ENCODE measurements at regions not wholly inside any gene's neighbourhood (a gene's known extent, or its start where the extent isn't known, plus 50 kb on each side); places are given as distances from the start of the nearest gene placed in this dataset.

DNA sequence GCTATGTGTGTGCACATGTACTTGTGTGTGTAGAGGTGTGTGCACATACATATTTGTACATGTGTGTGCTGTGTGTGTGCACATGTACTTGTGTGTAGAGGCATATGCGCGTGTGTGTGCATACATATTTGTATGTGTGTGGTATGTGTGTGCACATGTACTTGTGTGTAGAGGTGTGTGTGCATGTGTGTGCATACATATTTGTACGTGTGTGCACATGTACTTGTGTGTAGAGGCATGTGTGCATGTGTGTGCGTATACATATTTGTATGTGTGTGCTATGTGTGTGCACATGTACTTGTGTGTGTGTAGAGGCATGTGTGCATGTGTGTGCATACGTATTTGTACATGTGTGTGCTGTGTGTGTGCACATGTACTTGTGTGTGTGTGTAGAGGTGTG lies 291.9 kb downstream of the AJAP1 start:
- Histone ChIP-seq H3K9me3 (replicated peaks; ENCODE audit: control insufficient read depth, low read depth, low read length) (no peaks in the 10 kb centered on the region), H3K4me3 (ENCODE audit: low read length) (no peak overlapping the region), H3K36me3 (ENCODE audit: control insufficient read depth, insufficient read depth, low read length) (no peaks in the 10 kb centered on the region), H3K27ac (ENCODE audit: low read length) (no peak overlapping the region), H3K27me3 (ENCODE audit: control insufficient read depth, insufficient read depth, low read length) (no peaks in the 10 kb centered on the region), H3K4me1 (ENCODE audit: control insufficient read depth, insufficient read depth, low read length) (no peaks in the 10 kb centered on the region)
- 95% methylated on average over 5 of the region's 5 CpGs for WGBS (ENCODE audit: insufficient coverage)
- DNase-seq = no peak

GRCh38 chr1:4944911-4945310 lies 290.5 kb downstream of the AJAP1 start:
- Histone ChIP-seq H3K9me3 (replicated peaks; ENCODE audit: control insufficient read depth, low read depth, low read length) (no peaks in the 10 kb centered on the region), H3K4me1 (ENCODE audit: control insufficient read depth, insufficient read depth, low read length) (no peaks in the 10 kb centered on the region), H3K27me3 (ENCODE audit: control insufficient read depth, insufficient read depth, low read length) (no peaks in the 10 kb centered on the region), H3K27ac (ENCODE audit: low read length) (no peak overlapping the region), H3K36me3 (ENCODE audit: control insufficient read depth, insufficient read depth, low read length) (no peaks in the 10 kb centered on the region), H3K4me3 (ENCODE audit: low read length) (no peak overlapping the region)
- peak; percentile 12 for DNase-seq
- 82% methylated on average over 6 of the region's 9 CpGs for WGBS (ENCODE audit: insufficient coverage)

GRCh38 chr1:4944072-4944471 lies 289.7 kb downstream of the AJAP1 start:
- H3K27ac ChIP-seq (ENCODE audit: low read length) = no peak overlapping the region
- H3K36me3 ChIP-seq (ENCODE audit: control insufficient read depth, insufficient read depth, low read length) = no peaks in the 10 kb centered on the region
- DNase-seq = no peak
- no peak overlapping the region for H3K4me3 ChIP-seq (ENCODE audit: low read length)
- H3K9me3 ChIP-seq (replicated peaks; ENCODE audit: control insufficient read depth, low read depth, low read length) = no peaks in the 10 kb centered on the region
- no peaks in the 10 kb centered on the region for H3K27me3 ChIP-seq (ENCODE audit: control insufficient read depth, insufficient read depth, low read length)
- no peaks in the 10 kb centered on the region for H3K4me1 ChIP-seq (ENCODE audit: control insufficient read depth, insufficient read depth, low read length)
- 93% methylated on average over 3 of the region's 5 CpGs for WGBS (ENCODE audit: insufficient coverage)

DNA sequence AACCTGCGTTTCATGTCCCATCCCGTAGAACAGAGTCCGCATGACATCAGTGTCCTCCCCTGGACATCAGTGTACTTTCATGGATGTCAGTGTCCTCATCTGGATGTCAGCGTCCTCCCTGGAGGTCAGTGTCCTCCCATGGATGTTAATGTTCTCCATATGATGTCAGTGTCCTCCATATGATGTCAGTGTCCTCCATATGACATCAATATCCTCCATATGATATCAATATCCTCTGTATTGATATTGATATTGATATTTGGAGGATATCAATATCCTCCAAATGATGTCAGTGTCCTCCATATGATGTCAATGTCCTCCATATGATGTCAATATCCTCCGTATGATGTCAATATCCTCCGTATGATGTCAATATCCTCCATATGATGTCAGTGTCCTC lies 284.9 kb downstream of the AJAP1 start:
- H3K27ac ChIP-seq (ENCODE audit: low read length) = no peak overlapping the region
- no peaks in the 10 kb centered on the region for H3K27me3 ChIP-seq (ENCODE audit: control insufficient read depth, insufficient read depth, low read length)
- no peak for DNase-seq
- no peaks in the 10 kb centered on the region for H3K9me3 ChIP-seq (replicated peaks; ENCODE audit: control insufficient read depth, low read depth, low read length)
- no peaks in the 10 kb centered on the region for H3K4me1 ChIP-seq (ENCODE audit: control insufficient read depth, insufficient read depth, low read length)
- 52% methylated on average over 4 of the region's 6 CpGs for WGBS (ENCODE audit: insufficient coverage)
- no peak overlapping the region for H3K4me3 ChIP-seq (ENCODE audit: low read length)
- H3K36me3 ChIP-seq (ENCODE audit: control insufficient read depth, insufficient read depth, low read length) = no peaks in the 10 kb centered on the region

GRCh38 chr1:4937876-4938534 lies 283.6 kb downstream of the AJAP1 start:
- Histone ChIP-seq H3K36me3 (ENCODE audit: control insufficient read depth, insufficient read depth, low read length) (no peaks in the 10 kb centered on the region), H3K27ac (ENCODE audit: low read length) (no peak overlapping the region), H3K4me1 (ENCODE audit: control insufficient read depth, insufficient read depth, low read length) (peaks cover 3% of the 10 kb centered on the region), H3K4me3 (ENCODE audit: low read length) (no peak overlapping the region), H3K9me3 (replicated peaks; ENCODE audit: control insufficient read depth, low read depth, low read length) (no peaks in the 10 kb centered on the region), H3K27me3 (ENCODE audit: control insufficient read depth, insufficient read depth, low read length) (no peaks in the 10 kb centered on the region)
- DNase-seq = no peak
- 91% methylated on average over 8 of the region's 11 CpGs for whole genome bisulfite sequencing (ENCODE audit: insufficient coverage)

DNA sequence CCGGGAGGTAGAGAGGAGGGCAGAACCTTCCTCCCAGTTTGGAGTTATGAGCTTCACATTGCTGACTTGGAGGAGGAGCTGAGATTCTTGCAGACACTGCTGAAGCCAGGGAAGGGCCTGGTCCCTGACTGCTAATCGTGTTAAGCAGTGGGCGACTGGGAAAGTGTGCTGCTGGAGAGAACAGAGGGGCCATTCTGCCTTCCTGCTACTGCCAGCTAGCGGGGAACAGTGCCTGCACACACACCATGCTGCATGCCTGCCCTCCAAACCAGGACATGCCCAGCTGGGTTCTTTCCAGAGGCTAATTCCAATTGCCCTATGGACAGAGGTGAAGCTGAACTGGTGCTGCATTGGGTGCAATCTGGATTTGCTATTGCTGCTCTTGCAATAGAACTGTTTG lies 281.4 kb downstream of the AJAP1 start:
- Histone ChIP-seq H3K4me3 (ENCODE audit: low read length) (no peak overlapping the region), H3K36me3 (ENCODE audit: control insufficient read depth, insufficient read depth, low read length) (no peaks in the 10 kb centered on the region), H3K4me1 (ENCODE audit: control insufficient read depth, insufficient read depth, low read length) (peaks cover 6% of the 10 kb centered on the region), H3K9me3 (replicated peaks; ENCODE audit: control insufficient read depth, low read depth, low read length) (no peaks in the 10 kb centered on the region), H3K27me3 (ENCODE audit: control insufficient read depth, insufficient read depth, low read length) (no peaks in the 10 kb centered on the region), H3K27ac (ENCODE audit: low read length) (no peak overlapping the region)
- no peak for DNase-seq
- WGBS (ENCODE audit: insufficient coverage) = 34% methylated on average over 3 of the region's 4 CpGs

DNA sequence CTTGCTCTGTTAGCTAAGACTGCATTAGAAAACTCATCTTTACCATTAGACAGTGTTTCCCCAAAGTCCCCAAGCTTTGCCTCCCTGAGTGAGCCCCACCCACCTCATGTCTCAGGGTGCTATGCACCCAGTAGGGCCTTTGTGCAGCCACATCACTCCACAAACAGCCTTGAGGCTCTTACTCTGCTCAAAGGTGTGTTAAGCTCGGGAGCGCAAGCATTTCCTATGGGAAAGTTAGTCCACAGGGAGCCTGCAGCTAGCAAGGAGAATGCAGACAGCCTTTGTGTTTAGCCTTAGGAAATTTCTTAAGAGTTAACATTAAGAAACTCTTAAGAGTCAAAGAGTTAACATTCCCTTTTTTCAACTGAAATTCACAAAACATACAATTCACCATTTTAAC lies 278.8 kb downstream of the AJAP1 start:
- no peak overlapping the region for H3K27ac ChIP-seq (ENCODE audit: low read length)
- DNase-seq = no peak
- H3K27me3 ChIP-seq (ENCODE audit: control insufficient read depth, insufficient read depth, low read length) = peaks cover 2% of the 10 kb centered on the region
- no peak overlapping the region for H3K4me3 ChIP-seq (ENCODE audit: low read length)
- H3K4me1 ChIP-seq (ENCODE audit: control insufficient read depth, insufficient read depth, low read length) = peaks cover 6% of the 10 kb centered on the region
- H3K9me3 ChIP-seq (replicated peaks; ENCODE audit: control insufficient read depth, low read depth, low read length) = no peaks in the 10 kb centered on the region
- H3K36me3 ChIP-seq (ENCODE audit: control insufficient read depth, insufficient read depth, low read length) = no peaks in the 10 kb centered on the region
- no CpG with 5 or more reads among the region's 2 CpGs for WGBS (ENCODE audit: insufficient coverage)

DNA sequence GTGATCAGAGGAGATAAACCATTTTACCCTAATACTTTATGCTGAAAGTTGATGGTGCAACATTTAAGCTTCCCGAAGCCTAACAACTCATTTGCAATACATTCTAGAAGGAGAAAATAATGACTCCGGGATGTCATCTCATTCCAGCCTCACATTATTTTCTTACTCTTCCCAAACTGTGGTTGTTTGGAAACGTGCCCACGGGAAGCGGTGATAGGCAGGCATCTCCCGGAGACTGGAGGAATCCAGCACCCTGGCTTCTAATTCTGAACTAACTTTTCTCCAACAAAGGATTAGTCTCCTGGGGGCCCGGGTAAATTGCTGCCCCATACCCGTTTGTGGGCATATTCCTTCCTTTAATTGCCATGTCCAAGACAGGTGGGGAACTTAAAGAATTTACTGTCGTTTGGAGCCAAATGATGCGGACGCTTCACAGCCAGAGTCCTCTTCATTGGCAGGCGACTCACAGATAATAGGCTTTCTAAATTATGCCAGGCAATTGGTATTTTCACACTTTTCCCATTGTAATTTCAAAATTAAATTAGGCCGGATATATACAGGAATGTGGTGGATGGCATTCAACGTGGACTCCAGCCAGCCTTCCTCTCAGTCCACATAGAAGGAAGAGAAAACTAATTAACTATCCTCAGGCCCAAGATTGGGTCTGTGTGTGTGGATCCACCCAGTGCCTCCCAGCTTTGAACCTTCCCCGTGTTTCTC lies 278.1 kb downstream of the AJAP1 start:
- Histone ChIP-seq H3K9me3 (replicated peaks; ENCODE audit: control insufficient read depth, low read depth, low read length) (no peaks in the 10 kb centered on the region), H3K4me1 (ENCODE audit: control insufficient read depth, insufficient read depth, low read length) (peaks cover 6% of the 10 kb centered on the region), H3K27ac (ENCODE audit: low read length) (no peak overlapping the region), H3K27me3 (ENCODE audit: control insufficient read depth, insufficient read depth, low read length) (peaks cover 4% of the 10 kb centered on the region), H3K4me3 (ENCODE audit: low read length) (no peak overlapping the region), H3K36me3 (ENCODE audit: control insufficient read depth, insufficient read depth, low read length) (no peaks in the 10 kb centered on the region)
- WGBS (ENCODE audit: insufficient coverage) = 43% methylated on average over 3 of the region's 15 CpGs
- DNase-seq = peak; percentile 17

- Histone ChIP-seq H3K4me3 (ENCODE audit: low read length) (no peak overlapping the region), H3K36me3 (ENCODE audit: control insufficient read depth, insufficient read depth, low read length) (no peaks in the 10 kb centered on the region), H3K27me3 (ENCODE audit: control insufficient read depth, insufficient read depth, low read length) (peaks cover 4% of the 10 kb centered on the region), H3K9me3 (replicated peaks; ENCODE audit: control insufficient read depth, low read depth, low read length) (no peaks in the 10 kb centered on the region), H3K27ac (ENCODE audit: low read length) (no peak overlapping the region), H3K4me1 (ENCODE audit: control insufficient read depth, insufficient read depth, low read length) (peaks cover 6% of the 10 kb centered on the region)
- peak; percentile 2 for DNase-seq
- WGBS (ENCODE audit: insufficient coverage) = 31% methylated on average over 3 of the region's 4 CpGs
These were observed 277.1 kb downstream of the AJAP1 start for GRCh38 chr1:4931486-4931885.

GRCh38 chr1:4928186-4928585 lies 273.8 kb downstream of the AJAP1 start:
- 85% methylated on average over 4 of the region's 6 CpGs for WGBS (ENCODE audit: insufficient coverage)
- DNase-seq = no peak
- no peak overlapping the region for H3K4me3 ChIP-seq (ENCODE audit: low read length)
- peaks cover 4% of the 10 kb centered on the region for H3K4me1 ChIP-seq (ENCODE audit: control insufficient read depth, insufficient read depth, low read length)
- no peaks in the 10 kb centered on the region for H3K9me3 ChIP-seq (replicated peaks; ENCODE audit: control insufficient read depth, low read depth, low read length)
- no peak overlapping the region for H3K27ac ChIP-seq (ENCODE audit: low read length)
- H3K36me3 ChIP-seq (ENCODE audit: control insufficient read depth, insufficient read depth, low read length) = no peaks in the 10 kb centered on the region
- peaks cover 4% of the 10 kb centered on the region for H3K27me3 ChIP-seq (ENCODE audit: control insufficient read depth, insufficient read depth, low read length)
